Forelimb muscle (tissue), 1 donor: ENCODE measurements at regions not wholly inside any gene's neighbourhood (a gene's known extent, or its start where the extent isn't known, plus 50 kb on each side); places are given as distances from the start of the nearest gene placed in this dataset.

ENCODE experiments used
- DNase-seq: peaks from one replicate; pipeline ENCODE4 v3.0.0-alpha.2; 2013; ENCODE audit warnings: low read depth

DNA sequence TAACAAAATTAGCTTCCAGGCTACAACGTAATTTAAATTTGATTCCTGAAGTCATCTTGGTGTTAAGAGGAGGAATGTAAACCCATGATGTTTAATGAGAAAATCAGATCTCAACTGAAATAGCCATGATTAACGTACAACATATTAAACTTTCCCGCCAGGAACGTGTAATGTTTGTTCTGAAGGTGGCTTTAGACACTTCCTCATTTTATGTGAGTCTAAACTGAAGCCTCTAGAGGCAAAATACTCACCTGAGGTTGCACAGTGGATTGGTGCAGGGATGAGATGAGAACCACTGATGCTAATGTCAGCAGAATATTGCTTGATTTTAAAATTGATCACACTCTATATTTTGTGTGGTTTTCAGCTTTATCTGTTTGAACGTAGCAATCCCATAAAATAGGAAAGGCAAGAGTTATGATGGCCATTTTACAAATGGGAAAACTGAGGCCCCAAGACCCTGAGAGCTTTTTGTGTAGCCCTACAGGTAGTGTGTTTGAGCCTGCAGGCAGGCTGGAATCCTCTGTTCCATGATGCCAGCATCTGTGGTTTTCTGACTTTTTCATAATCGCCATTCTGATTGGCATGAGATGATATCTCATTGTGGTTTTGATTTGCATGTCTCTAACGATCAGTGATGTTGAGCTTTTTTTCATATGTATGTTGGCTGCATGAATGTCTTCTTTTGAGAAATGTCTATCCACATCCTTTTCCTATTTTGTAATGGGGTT is 243.7 kb upstream of the BMPER start:
- no peak for DNase-seq

GRCh38 chr7:33666531-33666930 is 238.8 kb upstream of the BMPER start:
- no peak for DNase-seq

DNA sequence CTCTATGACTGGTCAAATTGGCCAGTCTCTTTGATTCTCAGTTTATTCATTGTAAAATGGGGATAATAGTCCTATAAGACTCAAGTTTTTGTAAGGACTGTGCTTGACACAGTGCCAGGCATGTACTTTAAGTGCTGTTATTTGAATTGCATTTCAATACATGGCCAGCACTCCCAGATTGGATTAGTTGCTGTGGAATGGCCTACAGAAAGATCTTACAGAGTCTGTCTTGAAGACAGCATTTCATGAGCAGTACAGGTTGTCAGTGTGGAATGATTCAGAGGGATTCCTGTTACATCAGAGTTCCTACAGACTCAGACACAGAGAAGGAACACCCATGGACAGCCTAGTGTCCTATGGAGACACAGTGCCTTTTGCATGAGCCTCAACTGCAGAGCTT is 238.1 kb upstream of the BMPER start:
- no peak for DNase-seq

GRCh38 chr7:33669251-33669670 is 236.1 kb upstream of the BMPER start:
- no peak for DNase-seq

DNA sequence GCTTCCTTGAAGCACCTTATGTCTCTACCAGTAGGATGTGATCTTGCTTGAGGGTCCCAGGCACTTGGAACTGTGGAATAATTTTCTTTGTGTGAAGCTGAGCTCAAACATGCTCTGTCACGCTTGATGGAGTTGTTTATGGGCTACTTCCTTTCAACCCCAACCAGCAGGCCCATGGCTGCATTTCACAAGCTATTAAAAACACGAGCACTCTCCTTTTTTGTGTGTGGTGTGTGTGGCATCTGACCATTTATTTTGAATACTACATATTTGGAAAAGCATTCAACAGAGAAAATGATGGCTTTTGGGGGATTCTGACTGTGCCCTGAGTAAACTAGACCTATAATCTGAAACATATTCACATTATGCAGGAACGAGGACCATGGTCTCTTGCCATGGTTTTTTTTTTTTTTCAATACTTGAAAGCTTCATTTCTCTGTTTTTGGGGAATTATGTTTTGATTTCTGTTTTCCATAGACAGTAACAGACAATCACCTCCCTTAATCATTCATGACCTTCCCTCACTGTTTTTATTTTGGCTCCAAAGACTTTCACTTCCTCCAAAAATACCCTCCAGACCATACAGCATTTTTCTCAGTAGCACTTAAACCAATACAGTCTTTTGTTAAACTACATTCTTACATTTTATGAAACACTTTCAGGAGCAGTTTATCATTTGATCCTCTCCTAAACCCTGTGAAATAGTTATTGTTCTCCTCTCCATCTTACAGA is 233.6 kb upstream of the BMPER start:
- no peak for DNase-seq

- DNase-seq: no peak
Observed at GRCh38 chr7:33673029-33673700, 232.2 kb upstream of the BMPER start.

GRCh38 chr7:33674804-33675411 is 230.4 kb upstream of the BMPER start:
- no peak for DNase-seq

GRCh38 chr7:33677556-33677955 is 227.8 kb upstream of the BMPER start:
- DNase-seq: no peak

DNA sequence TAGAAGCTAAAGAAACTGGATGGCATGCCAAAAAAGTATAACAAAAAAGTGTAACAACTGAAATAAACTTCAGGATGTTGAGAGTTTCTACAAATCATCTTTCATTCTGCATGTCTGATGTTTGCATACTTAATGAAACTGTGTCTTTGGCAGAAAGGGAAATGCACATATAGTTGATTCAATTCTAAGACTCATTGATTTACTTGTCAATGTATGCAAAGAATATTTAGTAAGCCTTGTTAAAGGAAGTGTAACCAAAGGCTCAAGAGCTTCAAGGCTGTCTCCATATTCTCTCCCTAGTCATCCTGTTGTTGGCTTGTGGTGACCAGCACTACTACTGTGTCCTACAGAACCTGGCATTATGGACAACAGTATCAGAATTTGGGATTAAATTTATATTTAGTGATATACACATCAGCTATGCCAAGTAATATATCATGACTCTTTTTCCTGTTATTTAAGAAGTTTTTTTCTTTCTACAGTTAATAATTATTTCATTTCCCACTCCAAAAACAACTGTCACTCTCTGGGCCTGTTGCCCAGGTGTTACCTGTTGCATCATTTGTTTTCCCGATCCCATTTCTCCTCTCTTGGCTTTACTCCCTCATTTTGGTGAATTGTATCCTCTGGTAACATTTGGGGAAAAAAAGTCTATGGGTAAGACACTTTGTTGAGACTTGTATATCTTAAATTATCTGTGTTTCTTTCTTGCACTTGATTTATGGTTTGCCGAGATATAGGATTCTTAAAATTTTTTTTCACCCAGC is 226.6 kb upstream of the BMPER start:
- no peak for DNase-seq

DNA sequence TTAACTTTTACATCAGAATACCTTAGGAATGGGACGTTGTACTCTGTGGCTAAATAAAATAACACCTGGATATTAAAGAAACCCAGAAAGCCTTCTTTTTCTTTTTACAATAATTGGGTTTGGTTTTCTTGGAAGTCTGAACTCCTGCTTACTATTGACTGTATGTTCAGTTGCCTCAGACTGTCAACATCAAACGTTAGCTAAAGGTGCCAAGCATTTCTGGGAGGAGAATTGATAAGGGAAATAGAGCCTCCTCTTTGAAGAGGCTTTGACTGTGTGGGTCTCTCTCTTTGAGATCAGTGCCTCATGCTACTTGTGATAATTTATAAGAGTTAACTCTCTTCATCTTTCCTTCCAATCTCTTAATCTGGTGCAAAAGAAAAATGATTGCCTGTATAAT is 224.7 kb upstream of the BMPER start:
- DNase-seq: no peak

DNA sequence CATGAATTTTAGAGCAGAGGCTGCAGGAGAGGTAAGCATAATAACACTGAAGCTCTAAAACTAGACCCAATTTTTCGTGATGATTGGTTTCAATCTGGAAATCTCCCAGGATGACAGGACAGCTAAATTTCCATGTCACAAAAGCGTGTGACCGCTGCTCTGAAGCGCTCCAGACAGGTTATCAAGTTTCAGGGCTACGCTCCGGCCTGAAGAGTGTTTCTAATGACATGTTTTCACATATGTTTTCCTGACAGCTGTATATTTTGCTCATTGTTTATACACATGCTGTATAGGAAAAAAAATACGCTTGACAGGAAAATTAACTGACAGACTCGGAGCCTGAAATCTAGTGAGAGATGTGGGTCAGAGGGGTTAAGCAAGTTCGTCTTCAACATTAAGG is 219.8 kb upstream of the BMPER start:
- DNase-seq: no peak

DNA sequence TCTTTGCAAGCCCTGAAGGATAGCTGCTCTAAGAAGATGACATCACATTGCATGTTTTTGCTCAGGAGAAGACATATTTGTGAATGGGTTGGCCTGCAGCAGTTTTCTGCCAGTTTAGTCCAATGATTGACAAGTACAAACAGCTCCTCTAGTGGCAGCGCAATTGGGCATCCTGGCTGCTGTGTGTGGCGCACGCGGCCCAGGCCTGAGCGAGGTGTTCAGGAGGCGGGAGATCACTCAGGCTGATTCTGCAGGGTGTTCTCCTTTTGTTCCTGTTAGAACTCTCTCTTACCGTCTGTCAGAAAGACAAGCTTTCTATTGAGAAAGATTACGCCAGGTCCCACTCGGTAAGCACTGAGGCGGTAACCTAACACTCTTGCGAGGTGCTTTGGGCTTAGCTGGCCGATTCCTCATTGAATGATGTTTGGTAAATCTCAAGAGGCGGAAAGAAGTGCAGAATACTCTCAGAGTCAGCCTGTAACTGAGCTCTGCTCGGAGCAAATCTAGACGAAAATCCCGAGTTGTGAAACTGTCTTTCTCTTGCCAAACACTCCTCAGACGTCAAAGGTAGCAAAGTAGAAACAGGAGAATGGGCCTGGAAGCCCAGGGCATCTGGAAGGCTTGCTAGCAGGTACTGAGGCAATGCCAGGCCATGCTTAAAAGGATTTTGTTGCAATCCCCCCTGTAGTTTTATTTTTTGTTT is 219.2 kb upstream of the BMPER start:
- DNase-seq: no peak

GRCh38 chr7:33687625-33688024 is 217.7 kb upstream of the BMPER start:
- no peak for DNase-seq

GRCh38 chr7:33691180-33691579 is 214.2 kb upstream of the BMPER start:
- no peak for DNase-seq

DNA sequence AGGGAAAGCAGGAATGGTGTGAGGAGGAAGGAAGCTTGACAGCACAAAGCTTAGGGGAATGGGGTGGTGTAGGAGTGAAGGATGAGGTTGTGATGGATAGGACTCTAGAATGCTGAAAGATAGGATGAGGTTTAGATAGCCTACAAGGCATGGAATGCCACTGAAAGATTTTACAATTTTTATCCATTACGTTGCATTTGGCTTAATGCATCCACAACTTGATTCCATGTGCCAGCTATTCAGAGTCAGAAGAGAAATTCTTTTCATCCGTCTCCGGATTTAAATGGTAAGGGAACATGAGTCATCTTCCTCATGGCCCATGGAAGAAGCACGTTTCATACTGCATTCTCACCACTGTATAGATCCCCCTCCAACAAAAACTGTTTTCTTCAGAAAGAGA is 212.4 kb upstream of the BMPER start:
- DNase-seq: no peak

DNA sequence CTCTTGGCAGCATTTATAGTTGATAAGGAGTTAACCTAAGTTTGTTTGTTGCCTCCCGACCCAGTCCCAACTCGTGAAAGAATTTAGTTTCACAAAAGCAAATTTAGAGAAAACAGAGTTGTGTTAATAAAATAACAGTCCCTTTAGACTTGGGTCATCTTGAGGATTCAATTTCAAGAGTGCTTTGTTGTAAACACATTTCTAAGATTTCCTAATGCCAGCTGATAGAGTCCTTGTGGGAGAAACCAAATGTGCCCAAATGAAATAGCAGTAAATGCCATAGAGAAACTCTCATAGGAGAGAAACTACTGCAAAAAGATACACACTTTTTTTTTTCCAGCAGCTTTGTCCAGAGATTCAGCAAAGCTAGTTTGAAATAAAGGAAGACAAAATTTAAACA is 211.3 kb upstream of the BMPER start:
- no peak for DNase-seq

- DNase-seq: no peak
Observed at GRCh38 chr7:33697616-33698015, 207.7 kb upstream of the BMPER start.

- no peak for DNase-seq
Observed at GRCh38 chr7:33698041-33698440, 207.3 kb upstream of the BMPER start.

- no peak for DNase-seq
Observed at GRCh38 chr7:33698692-33699128, 206.6 kb upstream of the BMPER start.

DNA sequence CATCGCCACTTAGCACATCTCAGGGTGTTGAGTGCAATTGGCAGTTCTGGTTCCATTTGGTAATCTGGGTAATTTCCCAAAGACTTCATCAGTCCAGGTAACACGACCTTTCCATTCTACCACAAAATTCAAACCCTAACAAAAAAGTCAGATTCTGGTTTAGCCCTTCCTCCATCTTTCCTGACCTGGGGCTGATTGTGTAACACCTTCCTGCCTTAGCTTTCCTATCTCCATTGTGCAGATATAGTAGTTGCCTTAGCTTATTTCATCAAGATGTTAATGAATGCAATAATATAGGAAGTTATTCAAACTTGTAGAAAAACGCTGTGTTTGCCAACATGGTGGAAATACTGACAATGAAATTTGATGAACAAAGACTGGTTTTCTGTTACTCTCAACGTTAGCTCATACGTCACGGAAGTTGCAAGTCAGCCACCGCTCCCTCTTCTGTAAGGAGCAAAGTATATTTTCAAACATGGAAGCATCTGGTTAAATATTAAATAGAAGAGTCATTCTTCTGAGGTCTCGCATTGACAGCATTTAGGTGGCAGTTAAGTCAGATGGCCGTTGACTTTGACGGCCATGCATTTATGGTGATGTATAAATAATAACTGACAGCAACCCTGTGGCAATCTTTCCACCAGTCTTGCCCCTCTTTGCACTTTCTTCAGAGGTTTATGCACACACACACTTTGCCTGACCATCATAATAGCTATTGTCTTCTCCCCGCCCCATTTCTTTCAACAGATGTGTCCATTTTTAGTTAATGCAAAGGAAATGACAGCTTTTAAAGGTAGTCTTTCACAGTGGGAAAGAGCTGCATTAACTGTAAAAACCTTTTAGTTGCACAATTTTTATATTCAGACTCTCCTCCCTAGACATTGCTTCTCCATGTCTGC is 205.1 kb upstream of the BMPER start:
- no peak for DNase-seq
